Neutrophil (primary cell): ENCODE measurements at regions not wholly inside any gene's neighbourhood (a gene's known extent, or its start where the extent isn't known, plus 50 kb on each side); places are given as distances from the start of the nearest gene placed in this dataset.

ENCODE experiments used
- H3K27ac ChIP-seq: fragments of 200-600 bp; sonication (generic); 2 replicates; pipeline ENCODE4 v1.5.1; 2016; ENCODE audit warnings: mild to moderate bottlenecking, moderate library complexity
- H3K27me3 ChIP-seq: fragments of 200-600 bp; sonication (generic); 2 replicates; pipeline ENCODE4 v1.6.0; 2016; ENCODE audit warnings: mild to moderate bottlenecking
- H3K36me3 ChIP-seq: fragments of 200-600 bp; sonication (generic); 2 replicates; pipeline ENCODE4 v1.5.1; 2017
- H3K4me1 ChIP-seq, 2 experiments: fragments of 200-600 bp in 1 of 2; sonication (generic) in 1 of 2; 1 replicate in 1 of 2; 2 replicates in 1 of 2; pipeline versions ENCODE4 v1.5.1 to v1.6.1; 2013 to 2016; ENCODE audit warnings: low read depth in 1 of 2, low read length in 1 of 2, mild to moderate bottlenecking in 1 of 2, moderate library complexity in 1 of 2; ENCODE audit not compliant: control insufficient read depth in 1 of 2, insufficient read depth in 1 of 2
- H3K4me3 ChIP-seq, 2 experiments: fragments of 200-600 bp in 1 of 2; sonication (generic) in 1 of 2; 1 replicate in 1 of 2; 2 replicates in 1 of 2; pipeline ENCODE4 v1.5.1; 2013 to 2016; ENCODE audit warnings: low read depth in 1 of 2, low read length in 1 of 2, mild to moderate bottlenecking in 1 of 2, moderate library complexity in 1 of 2
- H3K9me3 ChIP-seq: fragments of 200-600 bp; sonication (generic); 2 replicates; pipeline ENCODE4 v1.5.1; 2016
- CTCF ChIP-seq: fragments of 200-600 bp; sonication (generic); IDR thresholded peaks from 2 replicates; pipeline ENCODE4 v1.5.1; 2016; ENCODE audit warnings: antibody characterized with exemption

GRCh38 chr6:146904596-146904995 is 299.6 kb upstream of the STXBP5 start:
- peaks cover 14 to 22% of the 10 kb centered on the region in 2 experiments for H3K4me1 ChIP-seq
- no peaks in the 10 kb centered on the region for H3K36me3 ChIP-seq
- H3K9me3 ChIP-seq = no peaks in the 10 kb centered on the region
- no peak overlapping the region for H3K27ac ChIP-seq
- H3K4me3 ChIP-seq = no peak overlapping the region
- no peak for TF ChIP-seq CTCF
- no peaks in the 10 kb centered on the region for H3K27me3 ChIP-seq

- Histone ChIP-seq H3K9me3 (no peaks in the 10 kb centered on the region), H3K4me1 (peaks cover 14 to 22% of the 10 kb centered on the region in 2 experiments), H3K36me3 (no peaks in the 10 kb centered on the region), H3K4me3 (no peak overlapping the region), H3K27me3 (no peaks in the 10 kb centered on the region), H3K27ac (no peak overlapping the region)
- no peak for TF ChIP-seq CTCF
These were observed 299.0 kb upstream of the STXBP5 start for GRCh38 chr6:146905181-146905704.

GRCh38 chr6:146908786-146909185 is 295.4 kb upstream of the STXBP5 start:
- Histone ChIP-seq H3K4me3 (no peak overlapping the region), H3K27ac (no peak overlapping the region), H3K27me3 (no peaks in the 10 kb centered on the region), H3K4me1 (peaks cover 16 to 18% of the 10 kb centered on the region in 2 experiments), H3K36me3 (no peaks in the 10 kb centered on the region), H3K9me3 (no peaks in the 10 kb centered on the region)
- TF ChIP-seq CTCF = no peak

- Histone ChIP-seq H3K36me3 (no peaks in the 10 kb centered on the region), H3K4me1 (peaks cover 21% of the 10 kb centered on the region in 2 experiments), H3K27ac (no peak overlapping the region), H3K9me3 (no peaks in the 10 kb centered on the region), H3K27me3 (no peaks in the 10 kb centered on the region), H3K4me3 (no peak overlapping the region)
- no peak for TF ChIP-seq CTCF
These were observed 294.8 kb upstream of the STXBP5 start for GRCh38 chr6:146909376-146909775.

- TF ChIP-seq CTCF = no peak
- no peak overlapping the region for H3K27ac ChIP-seq
- H3K9me3 ChIP-seq = no peaks in the 10 kb centered on the region
- no peak overlapping the region for H3K4me3 ChIP-seq
- peaks cover 25 to 26% of the 10 kb centered on the region in 2 experiments for H3K4me1 ChIP-seq
- no peaks in the 10 kb centered on the region for H3K27me3 ChIP-seq
- no peaks in the 10 kb centered on the region for H3K36me3 ChIP-seq
These were observed 294.3 kb upstream of the STXBP5 start for GRCh38 chr6:146909886-146910285.

GRCh38 chr6:146910611-146911010 is 293.6 kb upstream of the STXBP5 start:
- H3K27ac ChIP-seq = no peak overlapping the region
- no peak overlapping the region for H3K4me3 ChIP-seq
- no peaks in the 10 kb centered on the region for H3K27me3 ChIP-seq
- H3K4me1 ChIP-seq = peaks cover 32 to 33% of the 10 kb centered on the region in 2 experiments
- H3K36me3 ChIP-seq = no peaks in the 10 kb centered on the region
- no peaks in the 10 kb centered on the region for H3K9me3 ChIP-seq
- TF ChIP-seq CTCF = no peak
